HepG2 (cell line): ENCODE measurements at regions not wholly inside any gene's neighbourhood (a gene's known extent, or its start where the extent isn't known, plus 50 kb on each side); places are given as distances from the start of the nearest gene placed in this dataset.

ENCODE experiments used
- ADNP ChIP-seq: sonication (generic); formaldehyde crosslinking; IDR thresholded peaks from 2 replicates; pipeline ENCODE4 v1.4.0; 2020; ENCODE audit warnings: missing genetic modification reagents
- ATF7 ChIP-seq, 2 experiments: fragments of 450-650 bp in 1 of 2; sonication (generic) in 1 of 2; formaldehyde crosslinking in 1 of 2; IDR thresholded peaks; 2 replicates each; pipeline versions ENCODE4 v1.4.0 to v1.6.1; 2016 to 2020; ENCODE audit warnings: antibody characterized with exemption in 1 of 2, mild to moderate bottlenecking in 1 of 2, missing genetic modification reagents in 1 of 2
- CTCF ChIP-seq: sonication (generic); formaldehyde crosslinking; IDR thresholded peaks from 2 replicates; pipeline ENCODE4 v1.5.0; 2020; ENCODE audit warnings: mild to moderate bottlenecking, missing genetic modification reagents, moderate library complexity
- ISL2 ChIP-seq: sonication (generic); formaldehyde crosslinking; IDR thresholded peaks from 2 replicates; pipeline ENCODE4 v1.5.0; 2020; ENCODE audit warnings: missing genetic modification reagents
- MAFG ChIP-seq: sonication (generic); formaldehyde crosslinking; IDR thresholded peaks from 2 replicates; pipeline ENCODE4 v1.5.1; 2020; ENCODE audit warnings: mild to moderate bottlenecking, missing genetic modification reagents
- POLR2A ChIP-seq, 2 experiments: IDR thresholded peaks; 2 replicates each; pipeline ENCODE4 v1.6.1; 2011; ENCODE audit warnings: low read depth in 2 of 2, low read length in 2 of 2, mild to moderate bottlenecking in 1 of 2, moderate library complexity in 1 of 2; ENCODE audit not compliant: insufficient read depth in 1 of 2
- RXRA ChIP-seq: sonication (generic); formaldehyde crosslinking; IDR thresholded peaks from 2 replicates; pipeline ENCODE4 v1.5.1; 2020; ENCODE audit warnings: missing genetic modification reagents
- ZFP91 ChIP-seq: sonication (generic); formaldehyde crosslinking; IDR thresholded peaks from 2 replicates; pipeline ENCODE4 v1.9.0; 2022; ENCODE audit warnings: missing genetic modification reagents, mild to moderate bottlenecking, borderline replicate concordance
- ZNF879 ChIP-seq: sonication (generic); formaldehyde crosslinking; IDR thresholded peaks from 2 replicates; pipeline ENCODE4 v1.8.1; 2023; ENCODE audit warnings: missing genetic modification reagents
- ZSCAN20 ChIP-seq: sonication (generic); formaldehyde crosslinking; IDR thresholded peaks from 2 replicates; pipeline ENCODE4 v1.4.0; 2020; ENCODE audit warnings: missing genetic modification reagents, mild to moderate bottlenecking, borderline replicate concordance

GRCh38 chr21:18601146-18601545 lies 197.6 kb upstream of the TMPRSS15 start:
- TF ChIP-seq ZFP91: no peak
- TF ChIP-seq ZSCAN20: no peak
- no peak for TF ChIP-seq POLR2A (IDR thresholded peaks at IDR 0.05; ENCODE audit: insufficient read depth in 1 of 2, low read depth in 2 of 2, low read length in 2 of 2)
- TF ChIP-seq CTCF (CRISPR knock-in tag): no peak
- no peak for TF ChIP-seq ZNF879 (CRISPR knock-in tag)
- TF ChIP-seq MAFG (CRISPR knock-in tag): no peak
- TF ChIP-seq RXRA: no peak
- TF ChIP-seq ATF7 (IDR thresholded peaks at IDR 0.05): no peak
- TF ChIP-seq ATF7 (CRISPR knock-in tag; IDR thresholded peaks at IDR 0.05): no peak
- TF ChIP-seq ISL2 (CRISPR knock-in tag): no peak
- no peak for TF ChIP-seq ADNP
